Fibroblast of lung (primary cell): ENCODE measurements at regions not wholly inside any gene's neighbourhood (a gene's known extent, or its start where the extent isn't known, plus 50 kb on each side); places are given as distances from the start of the nearest gene placed in this dataset.
"Not testable (repeated sequence)": the region's sequence is repeated elsewhere in the genome, so short reads cannot be mapped to it uniquely, and the experiment has no call there.

ENCODE experiments used
- EZH2 ChIP-seq: IDR thresholded peaks from 2 replicates; pipeline ENCODE4 v1.5.1; 2012; ENCODE audit warnings: low read length, control low read depth, mild to moderate bottlenecking; ENCODE audit errors: missing control alignments
- TF ChIP-seq, protein P1 (sequence below), 2 donors: IDR thresholded peaks in 1 of 2; conservative IDR thresholded peaks in 1 of 2; 1 replicate in 1 of 2; 2 replicates in 1 of 2; pipeline ENCODE4 v1.5.1; 2011 to 2012; ENCODE audit warnings: low read length in 2 of 2, control low read depth in 1 of 2, inconsistent platforms in 1 of 2, low read depth in 1 of 2, mild to moderate bottlenecking in 1 of 2

- TF ChIP-seq, protein P1, sequence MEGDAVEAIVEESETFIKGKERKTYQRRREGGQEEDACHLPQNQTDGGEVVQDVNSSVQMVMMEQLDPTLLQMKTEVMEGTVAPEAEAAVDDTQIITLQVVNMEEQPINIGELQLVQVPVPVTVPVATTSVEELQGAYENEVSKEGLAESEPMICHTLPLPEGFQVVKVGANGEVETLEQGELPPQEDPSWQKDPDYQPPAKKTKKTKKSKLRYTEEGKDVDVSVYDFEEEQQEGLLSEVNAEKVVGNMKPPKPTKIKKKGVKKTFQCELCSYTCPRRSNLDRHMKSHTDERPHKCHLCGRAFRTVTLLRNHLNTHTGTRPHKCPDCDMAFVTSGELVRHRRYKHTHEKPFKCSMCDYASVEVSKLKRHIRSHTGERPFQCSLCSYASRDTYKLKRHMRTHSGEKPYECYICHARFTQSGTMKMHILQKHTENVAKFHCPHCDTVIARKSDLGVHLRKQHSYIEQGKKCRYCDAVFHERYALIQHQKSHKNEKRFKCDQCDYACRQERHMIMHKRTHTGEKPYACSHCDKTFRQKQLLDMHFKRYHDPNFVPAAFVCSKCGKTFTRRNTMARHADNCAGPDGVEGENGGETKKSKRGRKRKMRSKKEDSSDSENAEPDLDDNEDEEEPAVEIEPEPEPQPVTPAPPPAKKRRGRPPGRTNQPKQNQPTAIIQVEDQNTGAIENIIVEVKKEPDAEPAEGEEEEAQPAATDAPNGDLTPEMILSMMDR (conservative IDR thresholded peaks at IDR 0.05 in 1 of 2, IDR thresholded peaks at IDR 0.05 in 1 of 2; ENCODE audit: low read depth in 1 of 2, low read length in 2 of 2): not testable (repeated sequence)
- TF ChIP-seq EZH2: not testable (repeated sequence)
Observed at GRCh38 chr6:150757807-150758206, 107.7 kb upstream of the MTHFD1L start.
